Astrocyte (in vitro differentiated cells and primary cell): ENCODE measurements at regions not wholly inside any gene's neighbourhood (a gene's known extent, or its start where the extent isn't known, plus 50 kb on each side); places are given as distances from the start of the nearest gene placed in this dataset.

Experiments
- DNase-seq: peaks from one replicate; pipeline ENCODE4 v3.0.0-alpha.2; 2010; ENCODE audit warnings: low read depth
- FAIRE-seq: peaks from 2 replicates; lab custom pipeline; 2011; peaks lifted over from hg19 to GRCh38; lab: Jason Lieb, UNC
- H2AFZ ChIP-seq: 2 replicates; pipeline ENCODE4 v1.6.0; 2012; ENCODE audit warnings: low read depth, low read length, inconsistent platforms
- H3K27ac ChIP-seq: 2 replicates; pipeline ENCODE4 v1.5.1; 2011; ENCODE audit warnings: low read depth, low read length, inconsistent platforms
- H3K27me3 ChIP-seq: 2 replicates; pipeline ENCODE4 v1.6.0; 2011; ENCODE audit warnings: low read length, inconsistent platforms; ENCODE audit not compliant: insufficient read depth
- H3K36me3 ChIP-seq: 2 replicates; pipeline ENCODE4 v1.5.1; 2011; ENCODE audit warnings: low read length, inconsistent platforms; ENCODE audit not compliant: insufficient read depth
- H3K4me1 ChIP-seq: 2 replicates; pipeline ENCODE4 v1.5.1; 2011; ENCODE audit warnings: low read length, inconsistent platforms; ENCODE audit not compliant: insufficient read depth
- H3K4me2 ChIP-seq: 2 replicates; pipeline ENCODE4 v1.6.0; 2012; ENCODE audit warnings: low read length, inconsistent platforms
- H3K4me3 ChIP-seq: 2 replicates; pipeline ENCODE4 v1.5.1; 2011; ENCODE audit warnings: low read depth, mild to moderate bottlenecking, low read length, inconsistent platforms; ENCODE audit not compliant: insufficient read depth
- H3K79me2 ChIP-seq: 2 replicates; pipeline ENCODE4 v1.6.0; 2012; ENCODE audit warnings: mild to moderate bottlenecking, low read length, inconsistent platforms; ENCODE audit not compliant: insufficient read depth
- H3K9ac ChIP-seq: 2 replicates; pipeline ENCODE4 v1.6.0; 2012; ENCODE audit warnings: mild to moderate bottlenecking, low read length, inconsistent platforms
- H3K9me3 ChIP-seq: 2 replicates; pipeline ENCODE4 v1.5.1; 2012; ENCODE audit warnings: low read depth, mild to moderate bottlenecking, low read length, inconsistent platforms; ENCODE audit not compliant: insufficient read depth
- H4K20me1 ChIP-seq: 2 replicates; pipeline ENCODE4 v1.6.0; 2012; ENCODE audit warnings: low read length, inconsistent platforms; ENCODE audit not compliant: insufficient read depth
- H3K27ac Mint-ChIP-seq: one replicate; pipeline ENCODE4 v1.8.0; 2021; ENCODE audit warnings: mild to moderate bottlenecking, mixed read lengths; ENCODE audit not compliant: unreplicated experiment
- H3K27me3 Mint-ChIP-seq: one replicate; pipeline ENCODE4 v1.8.0; 2021; ENCODE audit warnings: low read depth, mixed read lengths; ENCODE audit not compliant: unreplicated experiment
- H3K36me3 Mint-ChIP-seq: one replicate; pipeline ENCODE4 v1.8.0; 2021; ENCODE audit warnings: low read depth, mixed read lengths; ENCODE audit not compliant: unreplicated experiment
- H3K4me1 Mint-ChIP-seq: one replicate; pipeline ENCODE4 v1.8.0; 2021; ENCODE audit warnings: low read depth, mixed read lengths; ENCODE audit not compliant: unreplicated experiment
- H3K4me3 Mint-ChIP-seq: one replicate; pipeline ENCODE4 v1.8.0; 2021; ENCODE audit warnings: mild to moderate bottlenecking, moderate library complexity, mixed read lengths; ENCODE audit not compliant: unreplicated experiment
- H3K9me3 Mint-ChIP-seq: one replicate; pipeline ENCODE4 v1.8.0; 2021; ENCODE audit warnings: mild to moderate bottlenecking, mixed read lengths; ENCODE audit not compliant: unreplicated experiment
- EZH2 ChIP-seq: IDR thresholded peaks from 2 replicates; pipeline ENCODE4 v1.6.1; 2012; ENCODE audit warnings: mild to moderate bottlenecking, low read length, inconsistent platforms; ENCODE audit not compliant: insufficient read depth
- TF ChIP-seq, protein P1 (sequence below): IDR thresholded peaks from 2 replicates; pipeline ENCODE4 v1.5.1; 2011; ENCODE audit warnings: low read depth, mild to moderate bottlenecking, inconsistent platforms, low read length, moderate library complexity; ENCODE audit not compliant: insufficient read depth

DNA sequence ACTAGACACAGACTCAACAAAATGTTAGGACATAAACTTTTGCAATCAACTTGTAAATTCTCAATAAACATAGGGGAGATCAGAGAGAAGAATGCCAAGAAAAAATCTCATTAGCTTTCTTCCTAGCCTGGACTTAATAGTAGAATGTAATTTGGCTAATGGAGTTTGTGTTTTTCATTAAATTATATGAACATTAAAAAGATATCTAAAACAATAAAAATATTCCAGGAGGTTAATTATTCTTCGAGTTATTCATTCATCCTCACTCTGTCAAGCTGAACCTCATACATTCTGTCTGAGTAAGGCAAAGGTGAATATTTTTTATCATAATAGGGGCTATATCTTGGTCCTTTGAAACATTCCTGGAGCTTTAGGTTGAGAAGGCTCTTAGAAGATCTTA is 551.9 kb upstream of the TBX3 start:
- H3K27ac Mint-ChIP-seq = no peak overlapping the region
- H3K4me3 Mint-ChIP-seq = no peak overlapping the region
- H3K4me1 Mint-ChIP-seq = no peaks in the 10 kb centered on the region
- Histone ChIP-seq H3K27ac (no peak overlapping the region), H3K4me1 (no peaks in the 10 kb centered on the region), H3K27me3 (no peaks in the 10 kb centered on the region), H3K9me3 (no peaks in the 10 kb centered on the region), H3K4me2 (no peak overlapping the region), H2AFZ (no peak overlapping the region), H3K79me2 (no peaks in the 10 kb centered on the region), H3K36me3 (no peaks in the 10 kb centered on the region), H4K20me1 (no peaks in the 10 kb centered on the region), H3K9ac (no peak overlapping the region), H3K4me3 (no peak overlapping the region)
- peaks cover 3% of the 10 kb centered on the region for H3K9me3 Mint-ChIP-seq
- H3K36me3 Mint-ChIP-seq = no peaks in the 10 kb centered on the region
- H3K27me3 Mint-ChIP-seq = peaks cover 29% of the 10 kb centered on the region
- FAIRE-seq (no peak), DNase-seq (no peak)
- no peak for TF ChIP-seq EZH2
- TF ChIP-seq, protein P1, sequence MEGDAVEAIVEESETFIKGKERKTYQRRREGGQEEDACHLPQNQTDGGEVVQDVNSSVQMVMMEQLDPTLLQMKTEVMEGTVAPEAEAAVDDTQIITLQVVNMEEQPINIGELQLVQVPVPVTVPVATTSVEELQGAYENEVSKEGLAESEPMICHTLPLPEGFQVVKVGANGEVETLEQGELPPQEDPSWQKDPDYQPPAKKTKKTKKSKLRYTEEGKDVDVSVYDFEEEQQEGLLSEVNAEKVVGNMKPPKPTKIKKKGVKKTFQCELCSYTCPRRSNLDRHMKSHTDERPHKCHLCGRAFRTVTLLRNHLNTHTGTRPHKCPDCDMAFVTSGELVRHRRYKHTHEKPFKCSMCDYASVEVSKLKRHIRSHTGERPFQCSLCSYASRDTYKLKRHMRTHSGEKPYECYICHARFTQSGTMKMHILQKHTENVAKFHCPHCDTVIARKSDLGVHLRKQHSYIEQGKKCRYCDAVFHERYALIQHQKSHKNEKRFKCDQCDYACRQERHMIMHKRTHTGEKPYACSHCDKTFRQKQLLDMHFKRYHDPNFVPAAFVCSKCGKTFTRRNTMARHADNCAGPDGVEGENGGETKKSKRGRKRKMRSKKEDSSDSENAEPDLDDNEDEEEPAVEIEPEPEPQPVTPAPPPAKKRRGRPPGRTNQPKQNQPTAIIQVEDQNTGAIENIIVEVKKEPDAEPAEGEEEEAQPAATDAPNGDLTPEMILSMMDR = no peak

DNA sequence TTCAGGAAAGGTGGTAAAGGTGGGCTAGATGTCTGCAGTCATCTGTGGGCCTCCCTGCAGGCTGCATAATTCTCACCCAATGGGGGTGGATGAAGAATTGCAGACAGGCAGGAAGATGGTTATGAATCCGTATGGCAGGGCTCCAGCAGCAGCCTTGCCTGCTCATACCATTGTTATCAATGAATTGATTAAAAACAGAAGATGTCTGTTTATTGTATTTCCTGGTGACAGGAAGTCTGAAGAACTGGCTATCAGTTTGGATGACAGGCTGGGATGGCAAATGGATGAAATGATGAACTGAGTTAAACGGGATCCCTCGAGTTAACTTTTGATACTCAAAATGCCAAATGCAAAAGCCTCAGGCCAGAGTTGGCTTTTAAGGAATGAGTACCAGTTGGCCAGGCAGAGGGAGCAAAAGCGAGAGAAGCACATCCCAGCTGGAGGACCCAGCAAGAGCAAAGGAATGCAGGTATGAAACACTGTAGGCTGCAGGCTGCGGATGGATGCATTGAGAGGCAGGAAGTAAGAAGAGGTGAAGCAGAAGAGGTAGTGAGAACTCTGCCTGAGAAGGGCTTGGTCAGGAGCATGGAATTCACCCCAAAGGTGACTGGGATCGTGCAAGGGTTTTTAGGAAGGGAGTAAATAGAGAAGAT is 550.0 kb upstream of the TBX3 start:
- H3K79me2 ChIP-seq = no peaks in the 10 kb centered on the region
- H3K27me3 ChIP-seq = no peaks in the 10 kb centered on the region
- Mint-ChIP-seq H3K9me3 (no peaks in the 10 kb centered on the region), H3K36me3 (no peaks in the 10 kb centered on the region), H3K27me3 (peaks cover 16% of the 10 kb centered on the region), H3K4me1 (no peaks in the 10 kb centered on the region), H3K27ac (no peak overlapping the region), H3K4me3 (no peak overlapping the region)
- no peak overlapping the region for H3K9ac ChIP-seq
- FAIRE-seq (no peak), DNase-seq (no peak)
- no peaks in the 10 kb centered on the region for H4K20me1 ChIP-seq
- H3K9me3 ChIP-seq = no peaks in the 10 kb centered on the region
- H3K4me1 ChIP-seq = no peaks in the 10 kb centered on the region
- no peak overlapping the region for H3K4me2 ChIP-seq
- no peaks in the 10 kb centered on the region for H3K36me3 ChIP-seq
- no peak overlapping the region for H3K4me3 ChIP-seq
- TF ChIP-seq, protein P1 = no peak
- no peak for TF ChIP-seq EZH2
- no peak overlapping the region for H2AFZ ChIP-seq
- H3K27ac ChIP-seq = no peak overlapping the region

DNA sequence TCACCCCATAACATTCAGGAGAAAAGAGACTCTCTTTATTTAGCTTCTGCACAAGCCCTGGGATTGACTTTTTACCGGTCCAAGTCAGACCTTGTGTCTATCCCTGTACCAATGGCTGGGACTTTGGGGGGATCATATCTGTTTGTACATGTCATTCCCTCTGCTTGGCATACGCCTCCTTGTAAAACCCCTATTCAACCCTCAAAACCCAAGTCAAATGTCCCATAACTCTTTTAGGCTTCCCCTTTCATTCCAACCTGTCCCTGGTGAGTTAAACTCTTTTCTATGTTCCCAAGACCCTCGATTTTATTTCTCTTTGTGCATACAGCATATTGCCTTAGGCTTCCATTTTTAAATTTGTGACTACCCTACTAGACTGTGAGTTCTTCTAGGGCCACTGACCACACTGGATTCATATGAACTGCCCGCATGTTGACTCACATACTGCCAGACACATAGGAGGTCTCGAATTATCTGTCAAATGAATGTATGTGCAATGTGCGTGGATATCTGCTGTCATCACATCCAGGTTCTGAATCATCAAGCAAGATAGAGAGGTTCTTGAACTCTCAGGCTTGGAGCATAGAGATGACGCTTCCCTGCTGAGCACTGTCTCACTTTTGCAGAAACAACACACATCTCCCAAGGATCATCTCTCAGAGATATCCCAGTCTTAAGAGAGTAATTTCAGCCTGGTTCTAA is 548.6 kb upstream of the TBX3 start:
- Mint-ChIP-seq H3K4me1 (peaks cover under 1% of the 10 kb centered on the region), H3K4me3 (no peak overlapping the region), H3K27me3 (peaks cover 7% of the 10 kb centered on the region), H3K27ac (no peak overlapping the region), H3K36me3 (no peaks in the 10 kb centered on the region), H3K9me3 (no peaks in the 10 kb centered on the region)
- H4K20me1 ChIP-seq = no peaks in the 10 kb centered on the region
- H3K4me1 ChIP-seq = no peaks in the 10 kb centered on the region
- H3K79me2 ChIP-seq = no peaks in the 10 kb centered on the region
- peak; percentile 94 for FAIRE-seq
- H3K36me3 ChIP-seq = no peaks in the 10 kb centered on the region
- H3K9ac ChIP-seq = no peak overlapping the region
- no peak overlapping the region for H2AFZ ChIP-seq
- no peak overlapping the region for H3K4me3 ChIP-seq
- no peak overlapping the region for H3K4me2 ChIP-seq
- H3K27me3 ChIP-seq = no peaks in the 10 kb centered on the region
- no peaks in the 10 kb centered on the region for H3K9me3 ChIP-seq
- peak; percentile 49 for DNase-seq
- TF ChIP-seq, protein P1 = no peak
- TF ChIP-seq EZH2 = no peak
- H3K27ac ChIP-seq = no peak overlapping the region
